ENCODE measurements at regions not wholly inside any gene's neighbourhood (a gene's known extent, or its start where the extent isn't known, plus 50 kb on each side); places are given as distances from the start of the nearest gene placed in this dataset.

DNA sequence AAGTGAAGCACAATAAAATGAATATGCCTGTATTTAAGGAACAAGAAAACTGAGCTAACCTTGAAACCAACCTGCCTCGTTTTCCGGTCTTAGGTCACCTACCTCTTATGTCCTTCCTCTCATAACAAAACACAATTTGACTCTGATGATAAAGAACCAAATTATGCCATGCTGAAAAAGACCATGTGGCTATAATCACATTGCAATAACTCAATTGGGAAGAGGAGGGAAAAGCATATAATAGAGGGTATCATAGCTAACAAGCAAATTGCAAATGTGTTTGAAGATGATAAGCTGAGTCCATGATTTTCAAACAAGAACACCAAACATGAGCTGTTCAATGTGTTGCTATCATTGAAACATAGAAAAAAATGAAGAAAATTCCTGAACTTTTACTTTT is 260.8 kb downstream of the PLK2 start:
- Histone ChIP-seq H3K36me3 (no peaks in the 10 kb centered on the region), H3K27me3 (no peaks in the 10 kb centered on the region), H3K4me3 (no peak overlapping the region), H3K27ac (no peak overlapping the region), H3K4me1 (ENCODE audit: insufficient read depth) (no peaks in the 10 kb centered on the region), H3K9me3 (no peaks in the 10 kb centered on the region)
- intact Hi-C loops (cut with DNase I): no loop called here
- no peak for DNase-seq
- 61 to 83% (median 68%) methylated on average over 2 of the region's 2 CpGs for WGBS, 3 donors
- TF ChIP-seq EP300 (IDR thresholded peaks at IDR 0.05) (no peak), POLR2A (IDR thresholded peaks at IDR 0.05) (no peak)
- TF ChIP-seq, protein P1, sequence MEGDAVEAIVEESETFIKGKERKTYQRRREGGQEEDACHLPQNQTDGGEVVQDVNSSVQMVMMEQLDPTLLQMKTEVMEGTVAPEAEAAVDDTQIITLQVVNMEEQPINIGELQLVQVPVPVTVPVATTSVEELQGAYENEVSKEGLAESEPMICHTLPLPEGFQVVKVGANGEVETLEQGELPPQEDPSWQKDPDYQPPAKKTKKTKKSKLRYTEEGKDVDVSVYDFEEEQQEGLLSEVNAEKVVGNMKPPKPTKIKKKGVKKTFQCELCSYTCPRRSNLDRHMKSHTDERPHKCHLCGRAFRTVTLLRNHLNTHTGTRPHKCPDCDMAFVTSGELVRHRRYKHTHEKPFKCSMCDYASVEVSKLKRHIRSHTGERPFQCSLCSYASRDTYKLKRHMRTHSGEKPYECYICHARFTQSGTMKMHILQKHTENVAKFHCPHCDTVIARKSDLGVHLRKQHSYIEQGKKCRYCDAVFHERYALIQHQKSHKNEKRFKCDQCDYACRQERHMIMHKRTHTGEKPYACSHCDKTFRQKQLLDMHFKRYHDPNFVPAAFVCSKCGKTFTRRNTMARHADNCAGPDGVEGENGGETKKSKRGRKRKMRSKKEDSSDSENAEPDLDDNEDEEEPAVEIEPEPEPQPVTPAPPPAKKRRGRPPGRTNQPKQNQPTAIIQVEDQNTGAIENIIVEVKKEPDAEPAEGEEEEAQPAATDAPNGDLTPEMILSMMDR (IDR thresholded peaks at IDR 0.05): no peak

DNA sequence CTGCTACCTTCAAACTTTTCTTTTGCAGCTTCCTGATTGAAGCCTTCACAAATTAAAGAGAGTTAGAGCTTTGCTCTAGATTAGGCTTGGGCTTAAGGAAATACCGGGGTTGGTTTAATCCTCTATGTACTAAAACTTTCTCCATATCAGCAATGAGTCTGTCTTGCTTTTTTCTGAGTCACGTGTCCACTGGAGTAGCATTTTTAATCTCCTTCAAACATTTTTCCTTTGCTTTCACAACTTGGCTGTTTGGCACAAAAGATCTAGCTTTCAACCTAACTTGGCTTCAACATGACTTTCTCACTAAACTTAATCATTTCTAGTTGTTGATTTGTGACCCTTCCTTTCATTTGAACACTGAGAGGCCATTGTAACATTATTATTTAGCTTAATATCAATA is 261.6 kb downstream of the PLK2 start:
- H3K27me3 ChIP-seq: no peaks in the 10 kb centered on the region
- TF ChIP-seq EP300 (IDR thresholded peaks at IDR 0.05) (no peak), POLR2A (IDR thresholded peaks at IDR 0.05) (no peak)
- TF ChIP-seq, protein P1 (IDR thresholded peaks at IDR 0.05): no peak
- H3K27ac ChIP-seq: no peak overlapping the region
- DNase-seq: no peak
- intact Hi-C loops (cut with DNase I): no loop called here
- H3K36me3 ChIP-seq: no peaks in the 10 kb centered on the region
- H3K4me3 ChIP-seq: no peak overlapping the region
- 30 to 51% (median 41%) methylated on average over 2 of the region's 2 CpGs for WGBS, 3 donors
- H3K9me3 ChIP-seq: no peaks in the 10 kb centered on the region
- H3K4me1 ChIP-seq (ENCODE audit: insufficient read depth): no peaks in the 10 kb centered on the region

DNA sequence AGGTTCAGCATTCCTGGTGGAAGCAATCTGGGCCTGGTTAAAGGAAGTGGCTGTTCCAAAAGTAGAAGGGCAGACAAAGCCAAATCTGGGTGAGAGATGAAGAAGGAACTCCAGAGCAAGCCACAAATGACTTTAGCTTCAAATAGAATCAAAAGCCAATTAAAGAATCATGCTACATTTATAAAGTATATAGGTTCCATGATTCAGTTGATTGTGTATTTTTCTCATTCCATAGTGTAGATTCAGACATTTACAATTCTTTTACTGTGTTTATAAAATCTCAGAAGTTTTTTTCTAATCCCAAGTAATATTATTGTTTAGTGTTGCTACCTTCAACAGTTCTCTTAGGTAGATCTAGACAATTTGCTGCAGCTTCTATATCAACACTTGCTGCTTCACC is 262.0 kb downstream of the PLK2 start:
- TF ChIP-seq, protein P1 (IDR thresholded peaks at IDR 0.05): no peak
- no peak for TF ChIP-seq POLR2A (IDR thresholded peaks at IDR 0.05)
- TF ChIP-seq EP300 (IDR thresholded peaks at IDR 0.05): no peak
- Histone ChIP-seq H3K27ac (no peak overlapping the region), H3K4me3 (no peak overlapping the region), H3K4me1 (ENCODE audit: insufficient read depth) (no peaks in the 10 kb centered on the region), H3K27me3 (no peaks in the 10 kb centered on the region), H3K9me3 (no peaks in the 10 kb centered on the region), H3K36me3 (no peaks in the 10 kb centered on the region)
- no peak for DNase-seq
- intact Hi-C loops (cut with DNase I): no loop called here

DNA sequence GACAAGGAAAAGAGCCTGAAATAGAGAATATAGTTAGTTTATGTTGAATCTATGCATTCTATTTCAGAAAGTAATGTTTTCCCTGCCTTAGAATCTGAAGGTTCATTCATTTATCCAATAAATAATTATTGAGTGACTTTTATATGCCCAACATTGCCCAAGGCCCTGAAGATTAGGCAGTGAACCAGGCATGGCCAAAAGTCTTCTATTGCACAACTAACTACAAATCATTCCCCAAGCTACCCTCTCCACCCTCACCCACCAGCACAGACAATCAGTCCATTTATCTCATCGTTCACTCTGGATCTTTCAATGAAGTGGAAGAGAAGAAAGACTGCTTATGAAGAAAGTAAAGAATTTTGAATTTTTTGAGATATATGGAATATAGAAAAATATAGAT is 268.4 kb downstream of the PLK2 start:
- Histone ChIP-seq H3K27me3 (no peaks in the 10 kb centered on the region), H3K36me3 (no peaks in the 10 kb centered on the region), H3K4me1 (ENCODE audit: insufficient read depth) (no peaks in the 10 kb centered on the region), H3K4me3 (no peak overlapping the region), H3K9me3 (no peaks in the 10 kb centered on the region), H3K27ac (no peak overlapping the region)
- TF ChIP-seq POLR2A (IDR thresholded peaks at IDR 0.05): no peak
- no peak for TF ChIP-seq EP300 (IDR thresholded peaks at IDR 0.05)
- TF ChIP-seq, protein P1 (IDR thresholded peaks at IDR 0.05): no peak
- WGBS, 3 donors: 92 to 94% (median 93%) methylated on average over 1 of the region's 1 CpG
- no peak for DNase-seq
- intact Hi-C loops (cut with DNase I): no loop called here

DNA sequence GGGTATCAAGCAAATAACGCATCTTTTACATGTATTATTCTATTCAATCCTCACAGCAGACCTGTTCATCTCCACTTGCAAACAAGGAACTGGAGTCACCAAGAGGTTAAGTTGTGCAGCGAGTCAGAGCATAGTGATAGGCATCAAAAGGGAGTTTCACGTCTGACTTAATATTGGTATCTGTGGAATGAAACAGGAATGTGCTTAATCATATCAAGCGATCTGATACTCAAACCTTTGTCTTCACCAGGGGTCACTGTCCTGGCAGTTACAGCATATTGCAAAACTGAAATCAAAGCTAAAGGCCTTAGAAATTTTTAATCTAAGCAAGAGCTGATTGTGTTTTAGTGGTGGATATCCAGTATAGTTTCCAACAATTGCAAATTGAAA is 271.6 kb downstream of the PLK2 start:
- Histone ChIP-seq H3K27me3 (no peaks in the 10 kb centered on the region), H3K9me3 (no peaks in the 10 kb centered on the region), H3K4me3 (no peak overlapping the region), H3K36me3 (no peaks in the 10 kb centered on the region), H3K4me1 (ENCODE audit: insufficient read depth) (no peaks in the 10 kb centered on the region), H3K27ac (no peak overlapping the region)
- TF ChIP-seq EP300 (IDR thresholded peaks at IDR 0.05): no peak
- TF ChIP-seq POLR2A (IDR thresholded peaks at IDR 0.05): no peak
- TF ChIP-seq, protein P1 (IDR thresholded peaks at IDR 0.05): no peak
- intact Hi-C loops (cut with DNase I): no loop called here
- DNase-seq: no peak
- 52 to 66% (median 58%) methylated on average over 4 of the region's 4 CpGs for WGBS, 3 donors

Data from ovary (tissue), 7 donors.